ENCODE measurements at regions not wholly inside any gene's neighbourhood (a gene's known extent, or its start where the extent isn't known, plus 50 kb on each side); places are given as distances from the start of the nearest gene placed in this dataset.
"Not testable (repeated sequence)": the region's sequence is repeated elsewhere in the genome, so short reads cannot be mapped to it uniquely, and the experiment has no call there.

DNA sequence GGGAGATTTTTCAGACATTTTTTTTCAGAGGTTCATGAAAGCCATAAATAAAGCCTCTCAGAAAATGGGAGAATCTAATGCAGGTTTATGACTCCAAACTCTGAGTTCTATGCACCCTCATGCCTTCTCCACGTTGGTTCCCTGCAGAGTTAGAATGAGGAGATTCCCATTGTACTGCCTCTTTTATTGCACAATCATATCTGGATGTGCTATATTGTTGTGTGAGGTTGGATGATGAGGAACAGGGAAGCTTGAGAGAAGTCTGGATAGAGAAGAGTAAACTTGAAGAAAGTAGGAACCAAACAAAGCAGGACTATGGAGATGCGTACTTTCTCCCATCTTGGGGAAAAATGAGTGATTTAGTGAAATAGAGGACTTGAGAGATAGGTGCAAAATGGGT is 178.8 kb downstream of the PDCD6IP start:
- Histone ChIP-seq H3K27ac (no peak overlapping the region), H3K27me3 (no peaks in the 10 kb centered on the region), H3K9me3 (no peaks in the 10 kb centered on the region), H3K4me1 (no peaks in the 10 kb centered on the region), H3K36me3 (no peaks in the 10 kb centered on the region), H3K4me3 (no peak overlapping the region)
- intact Hi-C loops (cut with DNase I; ENCODE audit: low total_unique reads), result loop anchor here (5.0 kb wide), 1 partner anchor 705 kb away; no protein-coding TSS in a partner anchor
- DNase-seq, result no peak
- TF ChIP-seq, protein P1, sequence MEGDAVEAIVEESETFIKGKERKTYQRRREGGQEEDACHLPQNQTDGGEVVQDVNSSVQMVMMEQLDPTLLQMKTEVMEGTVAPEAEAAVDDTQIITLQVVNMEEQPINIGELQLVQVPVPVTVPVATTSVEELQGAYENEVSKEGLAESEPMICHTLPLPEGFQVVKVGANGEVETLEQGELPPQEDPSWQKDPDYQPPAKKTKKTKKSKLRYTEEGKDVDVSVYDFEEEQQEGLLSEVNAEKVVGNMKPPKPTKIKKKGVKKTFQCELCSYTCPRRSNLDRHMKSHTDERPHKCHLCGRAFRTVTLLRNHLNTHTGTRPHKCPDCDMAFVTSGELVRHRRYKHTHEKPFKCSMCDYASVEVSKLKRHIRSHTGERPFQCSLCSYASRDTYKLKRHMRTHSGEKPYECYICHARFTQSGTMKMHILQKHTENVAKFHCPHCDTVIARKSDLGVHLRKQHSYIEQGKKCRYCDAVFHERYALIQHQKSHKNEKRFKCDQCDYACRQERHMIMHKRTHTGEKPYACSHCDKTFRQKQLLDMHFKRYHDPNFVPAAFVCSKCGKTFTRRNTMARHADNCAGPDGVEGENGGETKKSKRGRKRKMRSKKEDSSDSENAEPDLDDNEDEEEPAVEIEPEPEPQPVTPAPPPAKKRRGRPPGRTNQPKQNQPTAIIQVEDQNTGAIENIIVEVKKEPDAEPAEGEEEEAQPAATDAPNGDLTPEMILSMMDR (IDR thresholded peaks at IDR 0.05), result no peak

DNA sequence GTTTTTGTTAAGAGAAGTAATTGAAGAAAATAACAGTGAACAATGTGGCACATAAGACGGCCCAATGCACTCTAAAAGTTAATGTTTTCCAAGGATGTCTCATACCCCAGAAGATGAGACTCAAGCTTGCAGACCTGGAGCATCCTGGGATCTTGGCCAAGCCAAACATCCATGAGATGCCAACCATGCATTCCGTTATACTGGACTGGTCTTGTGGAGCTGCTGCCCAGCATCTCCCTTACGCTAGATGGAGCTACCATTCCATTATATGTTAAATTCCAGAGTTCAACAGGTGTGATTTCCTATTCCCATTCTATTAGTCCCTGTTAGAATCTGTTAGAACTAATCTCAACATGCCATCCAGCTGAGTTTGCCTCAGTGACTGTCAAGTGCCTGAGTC is 181.8 kb downstream of the PDCD6IP start:
- intact Hi-C loops (cut with DNase I; ENCODE audit: low total_unique reads), result no loop called here
- Histone ChIP-seq H3K27me3 (no peaks in the 10 kb centered on the region), H3K4me3 (no peak overlapping the region), H3K36me3 (no peaks in the 10 kb centered on the region), H3K4me1 (no peaks in the 10 kb centered on the region), H3K27ac (no peak overlapping the region), H3K9me3 (no peaks in the 10 kb centered on the region)
- TF ChIP-seq, protein P1 (IDR thresholded peaks at IDR 0.05), result peak; percentile 43 to 55
- no peak for DNase-seq

DNA sequence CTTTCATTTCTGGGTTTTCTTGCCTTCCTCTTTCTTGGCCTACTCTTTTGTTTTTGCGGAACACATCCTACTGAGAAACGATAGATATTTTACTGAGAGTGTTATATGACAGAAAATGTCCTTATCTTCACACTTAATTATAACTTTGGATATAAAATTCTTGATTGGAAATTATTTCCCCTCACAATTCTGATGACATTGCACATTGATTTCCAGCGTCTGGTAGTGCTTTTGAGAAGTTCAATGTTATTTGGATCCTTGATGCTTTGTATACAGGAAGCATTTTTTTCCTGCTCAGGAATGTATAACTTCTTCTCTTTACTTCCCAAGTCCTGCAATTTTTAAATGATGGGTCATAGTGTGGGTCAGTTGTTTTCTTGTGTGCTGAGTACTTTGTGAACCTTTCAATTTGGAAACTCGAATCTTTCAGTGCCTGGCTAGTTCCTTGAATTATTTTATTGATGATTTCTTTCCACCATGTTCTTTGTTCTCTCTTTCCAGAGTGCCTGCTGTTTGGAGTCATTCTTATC is 183.9 kb downstream of the PDCD6IP start:
- Histone ChIP-seq H3K9me3 (no peaks in the 10 kb centered on the region), H3K4me1 (no peaks in the 10 kb centered on the region), H3K4me3 (no peak overlapping the region), H3K27me3 (no peaks in the 10 kb centered on the region), H3K36me3 (no peaks in the 10 kb centered on the region), H3K27ac (no peak overlapping the region)
- DNase-seq, result no peak
- intact Hi-C loops (cut with DNase I; ENCODE audit: low total_unique reads), result no loop called here
- TF ChIP-seq, protein P1 (IDR thresholded peaks at IDR 0.05), result no peak

DNA sequence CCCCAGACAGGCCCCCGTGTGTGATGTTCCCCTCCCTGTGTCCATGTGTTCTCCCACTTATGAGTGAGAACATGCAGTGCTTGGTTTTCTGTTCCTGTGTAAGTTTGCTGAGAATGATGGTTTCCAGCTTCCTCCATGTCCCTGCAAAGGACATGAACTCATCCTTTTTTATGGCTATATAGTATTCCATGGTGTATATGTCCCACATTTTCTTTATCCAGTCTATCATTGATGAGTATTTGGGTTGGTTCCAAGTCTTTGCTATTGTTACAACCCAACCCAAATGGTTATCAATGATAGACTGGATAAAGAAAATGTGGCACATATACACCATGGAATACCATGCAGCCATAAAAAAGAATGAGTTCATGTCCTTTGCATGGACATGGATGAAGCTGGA is 184.5 kb downstream of the PDCD6IP start:
- H3K4me1 ChIP-seq; DNase-seq; H3K4me3 ChIP-seq; H3K27ac ChIP-seq; H3K9me3 ChIP-seq; H3K36me3 ChIP-seq; intact Hi-C loops (cut with DNase I; ENCODE audit: low total_unique reads); H3K27me3 ChIP-seq: not testable (repeated sequence)

DNA sequence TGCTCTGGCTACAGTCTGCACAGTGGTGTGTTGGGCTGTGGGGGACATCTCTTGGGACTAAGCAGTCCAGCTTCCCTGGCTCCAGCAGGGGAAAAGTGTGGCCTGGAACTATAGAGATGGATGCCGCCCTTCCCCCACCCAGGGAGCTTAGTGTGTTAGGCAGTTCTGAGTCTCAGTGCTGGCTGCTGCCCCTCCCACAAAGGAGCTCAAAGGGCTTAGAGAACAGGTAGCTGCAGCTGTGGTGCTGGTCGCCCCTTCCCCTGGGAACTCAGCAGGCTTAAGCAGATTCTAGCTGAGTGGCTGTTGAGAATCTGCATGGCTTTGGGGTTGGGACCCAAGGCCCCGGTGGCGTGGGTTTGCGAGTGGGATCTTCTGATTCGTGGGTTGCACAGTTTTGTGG is 190.8 kb downstream of the PDCD6IP start:
- no peak for DNase-seq
- intact Hi-C loops (cut with DNase I; ENCODE audit: low total_unique reads), result no loop called here
- Histone ChIP-seq H3K4me1 (no peaks in the 10 kb centered on the region), H3K27me3 (no peaks in the 10 kb centered on the region), H3K36me3 (no peaks in the 10 kb centered on the region), H3K9me3 (no peaks in the 10 kb centered on the region), H3K4me3 (no peak overlapping the region), H3K27ac (no peak overlapping the region)
- TF ChIP-seq, protein P1 (IDR thresholded peaks at IDR 0.05), result no peak

DNA sequence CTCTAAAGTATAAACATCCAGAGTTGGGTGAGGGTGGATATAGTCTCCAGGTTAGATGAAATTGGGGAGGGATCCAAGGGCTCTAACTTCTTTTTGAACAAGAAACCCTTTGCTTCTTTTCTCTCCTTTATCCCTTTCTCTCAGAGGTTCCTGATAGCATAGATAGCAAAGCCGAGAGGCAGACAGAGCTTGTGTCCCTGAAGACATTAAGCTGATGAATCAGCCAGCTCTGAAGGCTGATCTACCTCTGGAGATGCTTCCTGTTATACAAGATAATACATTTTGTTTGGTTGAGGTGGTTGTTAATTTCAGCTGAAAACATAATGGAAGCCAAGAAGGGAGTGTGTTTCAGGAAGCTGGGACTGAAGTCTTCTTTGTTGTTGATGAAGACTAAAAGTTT is 193.2 kb downstream of the PDCD6IP start:
- TF ChIP-seq, protein P1 (IDR thresholded peaks at IDR 0.05), result no peak

More for the DNA sequence above, 193.2 kb downstream of the PDCD6IP start:
- Histone ChIP-seq H3K36me3 (no peaks in the 10 kb centered on the region), H3K27ac (no peak overlapping the region), H3K9me3 (peaks cover 0 to 6% (median 5%) of the 10 kb centered on the region in 3 donors), H3K4me3 (no peak overlapping the region), H3K4me1 (no peaks in the 10 kb centered on the region), H3K27me3 (no peaks in the 10 kb centered on the region)
- DNase-seq, result no peak
- intact Hi-C loops (cut with DNase I; ENCODE audit: low total_unique reads), result no loop called here
